ENCODE measurements at regions not wholly inside any gene's neighbourhood (a gene's known extent, or its start where the extent isn't known, plus 50 kb on each side); places are given as distances from the start of the nearest gene placed in this dataset.
"Not testable (repeated sequence)": the region's sequence is repeated elsewhere in the genome, so short reads cannot be mapped to it uniquely, and the experiment has no call there.

DNA sequence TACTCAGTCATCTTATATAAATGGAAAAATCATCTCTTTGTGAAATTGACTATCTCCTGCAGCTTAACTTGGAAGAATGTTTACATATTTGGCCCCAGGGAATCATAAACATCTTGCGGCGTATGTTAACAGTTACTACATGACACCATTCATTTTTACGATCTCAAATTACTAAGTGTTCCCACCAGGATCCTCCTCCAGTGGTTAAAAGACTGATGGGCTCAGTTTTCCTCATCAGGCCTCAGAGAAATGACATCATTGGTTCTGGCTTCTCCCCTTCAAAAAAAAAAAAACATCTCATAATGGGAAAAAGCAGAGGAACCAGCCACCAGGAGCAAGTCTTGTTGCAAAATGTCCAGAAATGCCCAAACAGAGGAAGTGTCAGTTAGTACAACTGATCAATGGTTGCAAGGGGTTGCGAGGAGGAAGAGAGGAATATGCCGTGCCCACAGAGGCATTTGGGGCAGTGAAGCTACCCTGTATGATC is 70.5 kb upstream of the LIPC start:
- Histone ChIP-seq H3K4me3 (no peak overlapping the region), H3K27ac (no peak overlapping the region), H3K9me3 (ENCODE audit: low read depth) (no peaks in the 10 kb centered on the region), H3K4me1 (ENCODE audit: low read depth) (no peaks in the 10 kb centered on the region), H3K27me3 (no peaks in the 10 kb centered on the region), H3K36me3 (no peaks in the 10 kb centered on the region)
- DNase-seq (ENCODE audit: low read depth in 1 of 2, low spot score in 1 of 2), result peak in 1 of 2 donors; percentile 50
- TF ChIP-seq, protein P1, sequence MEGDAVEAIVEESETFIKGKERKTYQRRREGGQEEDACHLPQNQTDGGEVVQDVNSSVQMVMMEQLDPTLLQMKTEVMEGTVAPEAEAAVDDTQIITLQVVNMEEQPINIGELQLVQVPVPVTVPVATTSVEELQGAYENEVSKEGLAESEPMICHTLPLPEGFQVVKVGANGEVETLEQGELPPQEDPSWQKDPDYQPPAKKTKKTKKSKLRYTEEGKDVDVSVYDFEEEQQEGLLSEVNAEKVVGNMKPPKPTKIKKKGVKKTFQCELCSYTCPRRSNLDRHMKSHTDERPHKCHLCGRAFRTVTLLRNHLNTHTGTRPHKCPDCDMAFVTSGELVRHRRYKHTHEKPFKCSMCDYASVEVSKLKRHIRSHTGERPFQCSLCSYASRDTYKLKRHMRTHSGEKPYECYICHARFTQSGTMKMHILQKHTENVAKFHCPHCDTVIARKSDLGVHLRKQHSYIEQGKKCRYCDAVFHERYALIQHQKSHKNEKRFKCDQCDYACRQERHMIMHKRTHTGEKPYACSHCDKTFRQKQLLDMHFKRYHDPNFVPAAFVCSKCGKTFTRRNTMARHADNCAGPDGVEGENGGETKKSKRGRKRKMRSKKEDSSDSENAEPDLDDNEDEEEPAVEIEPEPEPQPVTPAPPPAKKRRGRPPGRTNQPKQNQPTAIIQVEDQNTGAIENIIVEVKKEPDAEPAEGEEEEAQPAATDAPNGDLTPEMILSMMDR (IDR thresholded peaks at IDR 0.05; ENCODE audit: low read depth, low read length), result no peak

DNA sequence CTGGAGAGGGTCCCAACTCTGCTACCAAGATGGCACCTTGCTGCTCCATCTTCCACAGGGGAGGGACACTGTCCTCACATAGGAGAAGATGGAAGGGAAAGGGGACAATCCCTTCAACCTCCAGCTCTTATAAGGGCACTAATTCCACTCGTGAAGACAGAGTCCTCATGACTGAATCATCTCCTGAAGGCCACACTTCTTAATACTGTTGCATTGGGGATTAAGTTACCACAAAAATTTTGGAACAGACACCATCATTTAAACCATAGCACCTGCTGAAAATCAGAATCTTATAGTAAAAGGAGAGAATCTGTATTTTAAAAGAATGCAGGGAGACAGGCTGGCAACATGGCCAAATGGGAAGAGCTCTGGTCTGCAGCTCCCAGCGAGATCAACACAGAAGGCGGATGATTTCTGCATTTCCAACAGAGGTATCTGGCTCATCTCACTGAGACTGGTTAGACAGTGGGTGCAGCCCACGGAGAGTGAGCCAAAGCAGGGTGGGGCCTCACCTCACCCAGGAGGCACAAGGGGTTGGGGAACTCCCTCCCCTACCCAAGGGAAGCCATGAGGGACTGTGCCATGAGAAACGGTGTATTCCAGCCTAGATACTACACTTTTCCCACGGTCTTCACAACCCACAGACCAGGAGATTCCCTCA is 69.4 kb upstream of the LIPC start:
- DNase-seq (ENCODE audit: low read depth in 1 of 2, low spot score in 1 of 2), result no peak
- no peak overlapping the region for H3K27ac ChIP-seq
- no peak overlapping the region for H3K4me3 ChIP-seq
- H3K4me1 ChIP-seq (ENCODE audit: low read depth), result no peaks in the 10 kb centered on the region
- H3K27me3 ChIP-seq, result no peaks in the 10 kb centered on the region
- no peaks in the 10 kb centered on the region for H3K9me3 ChIP-seq (ENCODE audit: low read depth)
- TF ChIP-seq, protein P1 (IDR thresholded peaks at IDR 0.05; ENCODE audit: low read depth, low read length), result no peak
- no peaks in the 10 kb centered on the region for H3K36me3 ChIP-seq

DNA sequence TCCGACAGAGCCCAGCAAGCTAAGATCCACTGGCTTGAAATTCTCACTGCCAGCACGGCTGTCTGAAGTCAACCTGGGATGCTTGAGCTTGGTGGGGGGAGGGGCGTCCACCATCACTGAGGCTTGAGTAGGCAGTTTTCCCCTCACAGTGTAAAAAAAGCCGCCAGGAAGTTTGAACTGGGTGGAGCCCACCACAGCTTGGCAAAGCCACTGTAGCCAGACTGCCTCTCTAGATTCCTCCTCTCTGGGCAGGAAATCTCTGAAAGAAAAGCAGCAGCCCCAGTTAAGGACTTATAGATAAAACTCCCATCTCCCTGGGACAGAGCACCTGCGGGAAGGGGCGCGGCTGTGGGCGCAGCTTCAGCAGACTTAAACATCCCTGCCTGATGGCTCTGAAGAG is 68.7 kb upstream of the LIPC start:
- H3K27ac ChIP-seq; H3K9me3 ChIP-seq (ENCODE audit: low read depth); DNase-seq (ENCODE audit: low read depth in 1 of 2, low spot score in 1 of 2); H3K36me3 ChIP-seq; H3K4me3 ChIP-seq; H3K27me3 ChIP-seq; H3K4me1 ChIP-seq (ENCODE audit: low read depth): not testable (repeated sequence)

DNA sequence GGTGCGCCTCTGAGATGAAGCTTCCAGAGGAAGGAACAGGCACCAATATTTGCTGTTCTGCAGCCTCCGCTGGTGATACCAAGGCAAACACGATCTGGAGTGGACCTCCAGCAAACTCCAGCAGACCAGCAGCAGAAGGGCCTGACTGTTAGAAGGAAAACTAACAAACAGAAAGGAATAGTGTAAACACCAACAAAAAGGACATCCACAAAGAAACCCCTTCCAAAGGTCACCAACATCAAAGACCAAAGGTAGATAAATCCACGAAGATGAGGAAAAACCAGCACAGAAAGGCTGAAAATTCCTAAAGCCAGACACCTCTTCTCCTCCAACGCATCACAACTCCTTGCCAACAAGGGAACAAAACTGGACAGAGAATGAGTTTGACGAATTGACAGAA is 68.1 kb upstream of the LIPC start:
- not testable (repeated sequence) for H3K4me3 ChIP-seq; H3K27ac ChIP-seq; H3K4me1 ChIP-seq (ENCODE audit: low read depth); H3K27me3 ChIP-seq; H3K36me3 ChIP-seq; DNase-seq (ENCODE audit: low read depth in 1 of 2, low spot score in 1 of 2); H3K9me3 ChIP-seq (ENCODE audit: low read depth)

DNA sequence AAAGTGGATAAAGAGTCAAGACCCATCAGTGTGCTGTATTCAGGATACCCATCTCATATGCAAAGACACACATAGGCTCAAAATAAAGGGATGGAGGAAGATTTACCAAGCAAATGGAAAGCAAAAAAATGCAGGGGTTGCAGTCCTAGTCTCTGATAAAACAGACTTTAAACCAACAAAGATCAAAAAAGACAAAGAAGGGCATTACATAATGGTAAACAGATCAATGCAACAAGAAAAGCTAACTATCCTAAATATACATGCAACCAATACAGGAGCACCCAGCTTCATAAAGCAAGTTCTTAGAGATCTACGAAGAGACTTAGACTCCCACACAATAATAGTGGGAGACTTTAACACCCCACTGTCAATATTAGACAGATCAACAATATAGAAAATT is 66.7 kb upstream of the LIPC start:
- H3K27ac ChIP-seq; H3K9me3 ChIP-seq (ENCODE audit: low read depth); DNase-seq (ENCODE audit: low read depth in 1 of 2, low spot score in 1 of 2); H3K36me3 ChIP-seq; H3K4me1 ChIP-seq (ENCODE audit: low read depth); H3K27me3 ChIP-seq; H3K4me3 ChIP-seq: not testable (repeated sequence)

DNA sequence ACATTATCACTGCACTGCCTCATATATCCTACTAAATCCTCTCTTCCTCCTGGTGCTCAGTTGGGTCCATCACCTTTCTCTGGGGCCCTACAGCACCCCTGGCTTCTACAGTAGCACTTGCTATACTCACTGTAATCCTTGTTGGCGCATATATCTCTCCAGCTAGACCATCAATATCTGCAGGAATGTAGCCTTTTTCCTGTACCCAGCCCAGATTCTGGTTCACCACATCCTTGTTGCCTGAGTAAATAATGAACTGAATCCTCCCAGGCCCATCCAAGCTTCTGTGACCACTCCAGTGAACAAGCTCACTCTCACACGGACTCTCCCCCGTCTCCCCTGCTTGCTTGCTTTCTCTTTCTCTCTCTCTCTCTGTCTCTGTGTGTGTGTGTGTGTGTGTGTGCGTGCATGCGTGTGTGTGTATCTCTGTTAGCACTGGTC is 62.5 kb upstream of the LIPC start:
- Histone ChIP-seq H3K27ac (no peak overlapping the region), H3K9me3 (ENCODE audit: low read depth) (no peaks in the 10 kb centered on the region), H3K4me3 (no peak overlapping the region), H3K36me3 (no peaks in the 10 kb centered on the region), H3K4me1 (ENCODE audit: low read depth) (no peaks in the 10 kb centered on the region), H3K27me3 (no peaks in the 10 kb centered on the region)
- TF ChIP-seq, protein P1 (IDR thresholded peaks at IDR 0.05; ENCODE audit: low read depth, low read length), result no peak
- peak in 1 of 2 donors; percentile 87 for DNase-seq (ENCODE audit: low read depth in 1 of 2, low spot score in 1 of 2)

DNA sequence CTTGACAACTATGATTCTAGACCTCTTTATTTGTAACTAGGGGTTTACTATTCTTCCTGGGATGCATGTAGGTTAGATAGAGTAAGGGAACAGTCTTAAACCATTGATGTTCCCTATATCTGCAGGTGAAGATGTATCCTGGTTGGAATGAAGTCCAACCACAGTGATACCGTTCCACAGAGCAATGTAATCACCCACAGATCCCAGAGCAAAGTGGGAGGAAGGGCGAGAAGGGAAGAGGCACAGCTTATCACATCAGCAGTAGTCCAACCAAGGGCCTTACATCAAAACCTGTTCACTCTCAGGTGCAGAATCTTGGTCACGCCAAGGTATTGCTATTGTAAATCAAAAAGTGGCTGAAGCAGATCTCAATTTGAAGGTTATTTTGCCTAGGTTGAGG is 61.8 kb upstream of the LIPC start:
- TF ChIP-seq, protein P1 (IDR thresholded peaks at IDR 0.05; ENCODE audit: low read depth, low read length), result no peak
- Histone ChIP-seq H3K36me3 (no peaks in the 10 kb centered on the region), H3K4me3 (no peak overlapping the region), H3K9me3 (ENCODE audit: low read depth) (no peaks in the 10 kb centered on the region), H3K27me3 (no peaks in the 10 kb centered on the region), H3K27ac (no peak overlapping the region), H3K4me1 (ENCODE audit: low read depth) (no peaks in the 10 kb centered on the region)
- DNase-seq (ENCODE audit: low read depth in 1 of 2, low spot score in 1 of 2), result no peak

Data from cardiac muscle cell (in vitro differentiated cells and primary cell).